GM23248 (cell line): ENCODE measurements at regions not wholly inside any gene's neighbourhood (a gene's known extent, or its start where the extent isn't known, plus 50 kb on each side); places are given as distances from the start of the nearest gene placed in this dataset.

Experiments
- EZH2 ChIP-seq: fragments of 200-600 bp; sonication (generic); IDR thresholded peaks from 2 replicates; pipeline ENCODE4 v1.6.1; 2018; ENCODE audit warnings: antibody characterized with exemption, mild to moderate bottlenecking; ENCODE audit not compliant: insufficient read depth, poor library complexity, severe bottlenecking
- EZH2phosphoT487 ChIP-seq: fragments of 200-600 bp; sonication (generic); IDR thresholded peaks from 2 replicates; pipeline ENCODE4 v1.6.1; 2018; ENCODE audit warnings: antibody characterized with exemption, moderate library complexity, mild to moderate bottlenecking, low read depth; ENCODE audit not compliant: insufficient read depth

GRCh38 chr11:90373971-90374370 lies 151.1 kb upstream of the CHORDC1 start:
- TF ChIP-seq EZH2 = no peak
- no peak for TF ChIP-seq EZH2phosphoT487
